ENCODE measurements at regions not wholly inside any gene's neighbourhood (a gene's known extent, or its start where the extent isn't known, plus 50 kb on each side); places are given as distances from the start of the nearest gene placed in this dataset.

- peak overlapping the region in 1 of 4 donors; percentile 40 for H3K4me3 Mint-ChIP-seq
- H3K27ac Mint-ChIP-seq, result peak overlapping the region in 2 of 3 donors; percentile 28 to 47
- H3K4me1 Mint-ChIP-seq, result no peaks in the 10 kb centered on the region
- no peaks in the 10 kb centered on the region for H3K27me3 Mint-ChIP-seq
- peaks cover 21% of the 10 kb centered on the region for H3K36me3 Mint-ChIP-seq
- no peaks in the 10 kb centered on the region for H3K9me3 Mint-ChIP-seq
Measured at GRCh38 chr4:123255971-123256370, 140.6 kb upstream of the SPRY1 start.

- no peak overlapping the region for H3K4me3 Mint-ChIP-seq
- H3K27me3 Mint-ChIP-seq, result no peaks in the 10 kb centered on the region
- H3K4me1 Mint-ChIP-seq, result no peaks in the 10 kb centered on the region
- H3K9me3 Mint-ChIP-seq, result no peaks in the 10 kb centered on the region
- H3K36me3 Mint-ChIP-seq, result peaks cover 24% of the 10 kb centered on the region
- H3K27ac Mint-ChIP-seq, result no peak overlapping the region
Measured at GRCh38 chr4:123256901-123257300, 139.7 kb upstream of the SPRY1 start.

DNA sequence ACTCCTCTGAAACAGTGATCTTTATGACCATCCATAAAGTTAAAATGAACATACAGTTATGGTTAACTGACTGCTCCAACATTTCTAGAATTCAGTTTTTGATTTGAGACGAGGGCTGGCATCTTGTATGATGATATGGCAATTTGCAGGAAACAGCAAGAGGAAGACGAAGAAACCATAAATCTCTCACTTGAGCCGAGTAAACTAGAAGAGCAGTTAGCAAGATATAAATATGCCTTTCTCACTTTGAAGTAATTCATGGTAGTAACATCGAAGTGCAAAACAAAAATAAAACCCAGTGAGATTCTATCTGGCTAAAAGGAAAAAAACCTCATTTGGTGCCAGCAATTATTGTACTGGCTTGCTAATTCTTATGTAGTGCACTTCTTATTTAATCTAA is 139.0 kb upstream of the SPRY1 start:
- Mint-ChIP-seq H3K4me3 (no peak overlapping the region), H3K36me3 (peaks cover 27% of the 10 kb centered on the region), H3K27ac (no peak overlapping the region)

DNA sequence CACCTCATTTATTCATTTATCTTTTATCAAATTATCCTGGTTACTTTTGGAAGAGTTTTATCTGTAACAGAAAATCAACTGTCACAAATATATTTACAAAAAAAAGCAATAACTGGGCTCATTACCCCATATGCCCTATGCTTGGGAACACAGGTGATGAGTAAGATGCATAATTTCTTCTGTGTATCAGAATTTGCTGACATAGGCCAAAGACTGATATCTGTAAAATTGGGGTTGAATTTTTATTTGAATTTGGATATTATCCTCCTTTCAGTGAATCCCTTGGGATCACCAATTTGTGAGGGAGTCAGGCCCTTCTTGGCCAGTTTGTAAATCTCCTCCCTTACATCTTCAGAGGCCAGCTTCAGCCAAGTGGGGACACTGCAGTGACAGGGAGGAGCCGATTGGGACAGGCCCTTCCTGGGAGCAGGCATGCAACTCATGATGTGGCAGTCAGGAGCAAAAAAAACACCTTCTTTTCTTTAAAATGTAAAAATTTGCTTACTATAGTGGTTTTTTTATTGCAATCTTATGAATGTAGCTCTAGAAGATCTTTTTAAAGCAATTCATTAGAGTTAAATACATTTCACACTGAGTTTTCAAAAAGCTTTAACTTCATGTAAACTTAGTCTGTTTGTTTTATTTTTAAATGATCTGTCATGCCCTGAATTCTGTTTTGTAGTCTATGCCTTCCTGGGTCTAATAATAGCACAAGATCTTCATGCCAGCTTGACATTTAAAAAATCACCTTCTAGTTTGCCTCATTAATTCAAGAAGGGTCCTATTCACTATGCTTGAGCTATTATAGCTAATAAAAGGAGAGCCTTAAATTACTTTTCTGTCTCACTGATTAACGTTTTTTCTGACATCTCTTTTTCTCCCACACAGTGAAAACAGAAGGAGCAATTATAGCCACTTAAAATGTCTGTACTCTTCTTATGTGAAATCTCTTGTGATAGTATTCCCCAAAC is 136.6 kb upstream of the SPRY1 start:
- H3K4me1 Mint-ChIP-seq, result no peaks in the 10 kb centered on the region
- H3K27ac Mint-ChIP-seq, result no peak overlapping the region
- no peaks in the 10 kb centered on the region for H3K27me3 Mint-ChIP-seq
- no peaks in the 10 kb centered on the region for H3K9me3 Mint-ChIP-seq
- peaks cover 30% of the 10 kb centered on the region for H3K36me3 Mint-ChIP-seq
- no peak overlapping the region for H3K4me3 Mint-ChIP-seq

More for the DNA sequence above, 139.0 kb upstream of the SPRY1 start:
- H3K27me3 Mint-ChIP-seq, result no peaks in the 10 kb centered on the region
- no peaks in the 10 kb centered on the region for H3K4me1 Mint-ChIP-seq
- no peaks in the 10 kb centered on the region for H3K9me3 Mint-ChIP-seq

GRCh38 chr4:123260653-123261052 is 135.9 kb upstream of the SPRY1 start:
- H3K4me3 Mint-ChIP-seq, result no peak overlapping the region
- no peaks in the 10 kb centered on the region for H3K9me3 Mint-ChIP-seq
- H3K27me3 Mint-ChIP-seq, result no peaks in the 10 kb centered on the region
- H3K4me1 Mint-ChIP-seq, result no peaks in the 10 kb centered on the region
- peaks cover 30% of the 10 kb centered on the region for H3K36me3 Mint-ChIP-seq
- H3K27ac Mint-ChIP-seq, result no peak overlapping the region

- Mint-ChIP-seq H3K27ac (no peak overlapping the region), H3K4me3 (no peak overlapping the region), H3K36me3 (peaks cover 28% of the 10 kb centered on the region), H3K4me1 (no peaks in the 10 kb centered on the region), H3K27me3 (no peaks in the 10 kb centered on the region), H3K9me3 (no peaks in the 10 kb centered on the region)
Measured at GRCh38 chr4:123262080-123262479, 134.5 kb upstream of the SPRY1 start.

- H3K27ac Mint-ChIP-seq, result no peak overlapping the region
- H3K4me3 Mint-ChIP-seq, result no peak overlapping the region
- no peaks in the 10 kb centered on the region for H3K4me1 Mint-ChIP-seq
- peaks cover 19% of the 10 kb centered on the region for H3K36me3 Mint-ChIP-seq
- H3K27me3 Mint-ChIP-seq, result no peaks in the 10 kb centered on the region
- H3K9me3 Mint-ChIP-seq, result no peaks in the 10 kb centered on the region
Measured at GRCh38 chr4:123265443-123265842, 131.2 kb upstream of the SPRY1 start.

GRCh38 chr4:123266221-123266620 is 130.4 kb upstream of the SPRY1 start:
- Mint-ChIP-seq H3K4me1 (no peaks in the 10 kb centered on the region), H3K4me3 (no peak overlapping the region), H3K27ac (no peak overlapping the region), H3K27me3 (no peaks in the 10 kb centered on the region), H3K36me3 (peaks cover 18% of the 10 kb centered on the region), H3K9me3 (no peaks in the 10 kb centered on the region)

DNA sequence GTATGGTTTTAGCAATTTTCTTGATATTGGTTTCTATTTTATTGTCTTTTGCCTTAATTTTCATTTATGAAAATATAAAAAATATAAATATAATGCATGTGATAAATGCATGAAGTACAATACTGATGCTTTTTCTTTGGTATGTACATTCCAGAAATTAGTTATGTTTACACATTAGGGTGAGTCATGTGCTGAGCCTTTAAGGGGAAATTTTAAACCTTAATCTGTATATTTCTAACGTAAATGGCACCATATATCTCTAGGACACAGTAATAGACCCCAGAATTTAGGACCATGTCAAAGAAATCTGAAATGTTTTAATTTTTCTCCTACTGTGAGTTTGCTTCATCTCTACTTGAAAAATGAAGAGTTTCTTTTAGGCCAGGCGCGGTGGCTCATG is 117.8 kb upstream of the SPRY1 start:
- H3K27ac Mint-ChIP-seq, result no peak overlapping the region
- H3K36me3 Mint-ChIP-seq, result peaks cover 8% of the 10 kb centered on the region
- H3K4me3 Mint-ChIP-seq, result no peak overlapping the region
- H3K9me3 Mint-ChIP-seq, result peaks cover 0 to 5% (median 2%) of the 10 kb centered on the region in 3 donors
- no peaks in the 10 kb centered on the region for H3K4me1 Mint-ChIP-seq
- no peaks in the 10 kb centered on the region for H3K27me3 Mint-ChIP-seq

DNA sequence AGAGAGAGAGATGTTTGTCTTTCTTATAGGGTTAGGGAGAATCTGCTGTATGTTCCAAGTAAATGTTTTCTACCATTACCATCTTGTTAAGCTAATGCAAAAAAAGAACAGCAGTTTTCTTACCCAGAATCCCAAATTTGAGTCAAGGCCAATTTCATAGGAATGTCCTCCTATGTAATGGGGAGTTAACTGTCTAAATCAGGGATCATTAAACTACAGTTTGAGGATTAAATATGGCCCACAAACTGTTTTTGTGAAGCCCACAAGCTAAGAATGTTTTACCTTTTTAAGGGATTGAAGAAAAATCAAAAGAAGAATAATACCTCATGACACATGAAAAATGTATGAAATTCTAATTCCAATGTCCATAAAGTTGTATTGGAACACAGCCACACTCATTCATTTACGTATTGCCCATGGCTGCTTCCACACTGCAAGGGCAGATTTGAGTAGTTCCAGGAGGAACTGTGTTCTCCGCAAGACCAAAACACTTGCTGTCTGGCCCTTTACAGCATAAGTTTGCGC is 113.2 kb upstream of the SPRY1 start:
- Mint-ChIP-seq H3K4me1 (peaks cover 4 to 5% (median 4%) of the 10 kb centered on the region in 3 donors), H3K36me3 (peaks cover 16% of the 10 kb centered on the region), H3K9me3 (peaks cover 5 to 7% (median 6%) of the 10 kb centered on the region in 3 donors), H3K27me3 (no peaks in the 10 kb centered on the region), H3K4me3 (no peak overlapping the region), H3K27ac (no peak overlapping the region)

DNA sequence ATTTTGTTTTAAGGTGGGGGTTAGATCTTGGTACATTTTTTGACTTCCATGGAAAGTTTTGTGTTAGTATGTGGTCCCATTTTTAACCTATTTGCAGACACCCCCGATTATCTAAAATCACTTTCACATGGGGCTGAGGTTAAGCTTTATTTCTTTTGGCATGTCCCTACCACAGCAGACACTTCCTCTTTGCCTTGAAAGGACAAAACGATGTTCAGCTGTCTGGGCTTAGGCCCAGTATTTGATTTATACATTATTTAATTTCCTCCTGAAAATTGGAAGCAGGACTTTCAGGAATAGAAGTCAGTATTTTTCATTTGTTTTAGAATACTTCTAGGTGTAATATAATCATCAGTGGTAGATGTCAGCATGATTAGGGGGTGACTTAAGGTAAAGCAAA is 112.4 kb upstream of the SPRY1 start:
- H3K36me3 Mint-ChIP-seq, result peaks cover 16% of the 10 kb centered on the region
- no peak overlapping the region for H3K4me3 Mint-ChIP-seq
- peaks cover 5 to 14% (median 6%) of the 10 kb centered on the region in 3 donors for H3K9me3 Mint-ChIP-seq
- no peaks in the 10 kb centered on the region for H3K27me3 Mint-ChIP-seq
- peaks cover 4 to 6% (median 4%) of the 10 kb centered on the region in 3 donors for H3K4me1 Mint-ChIP-seq
- H3K27ac Mint-ChIP-seq, result no peak overlapping the region

GRCh38 chr4:123286903-123287466 is 109.6 kb upstream of the SPRY1 start:
- peaks cover 26% of the 10 kb centered on the region for H3K36me3 Mint-ChIP-seq
- H3K4me3 Mint-ChIP-seq, result no peak overlapping the region
- H3K4me1 Mint-ChIP-seq, result peaks cover 4 to 6% (median 4%) of the 10 kb centered on the region in 3 donors
- peaks cover 7 to 35% (median 24%) of the 10 kb centered on the region in 3 donors for H3K9me3 Mint-ChIP-seq
- no peak overlapping the region for H3K27ac Mint-ChIP-seq
- no peaks in the 10 kb centered on the region for H3K27me3 Mint-ChIP-seq

DNA sequence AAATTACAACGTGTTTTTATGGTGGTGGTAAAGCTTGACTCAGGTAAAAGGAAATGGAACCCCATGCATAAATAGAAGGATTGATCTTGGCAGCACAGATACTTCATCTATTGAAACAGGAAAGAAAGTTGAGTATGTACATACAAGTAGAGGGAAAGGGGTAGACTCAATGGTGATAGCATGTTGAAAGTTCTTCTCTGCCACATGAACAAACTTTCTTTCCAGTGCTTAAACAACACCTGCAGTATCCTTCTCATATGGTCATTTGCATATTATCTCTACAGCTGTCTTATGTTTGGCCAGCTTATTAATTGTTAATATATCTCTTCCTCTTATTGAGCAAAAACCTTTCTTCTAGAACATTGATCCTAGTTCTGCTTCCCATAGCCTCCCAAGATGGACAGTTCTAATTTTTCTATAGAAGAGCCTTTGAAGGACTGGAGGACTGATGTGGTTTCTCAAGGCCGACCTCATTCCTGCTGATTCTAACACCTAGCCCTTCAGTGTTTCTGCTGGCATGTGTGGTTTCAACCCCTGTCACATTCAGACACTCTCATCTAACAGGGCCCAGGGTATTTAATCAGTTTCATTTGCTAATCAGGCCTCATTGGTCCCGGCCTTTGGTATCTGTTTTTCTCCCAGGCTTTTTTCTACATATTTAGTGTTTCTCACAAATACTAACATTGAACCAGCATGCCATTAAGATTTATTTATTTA is 108.1 kb upstream of the SPRY1 start:
- Mint-ChIP-seq H3K4me1 (peaks cover 4 to 6% (median 4%) of the 10 kb centered on the region in 3 donors), H3K36me3 (peaks cover 29% of the 10 kb centered on the region), H3K27me3 (no peaks in the 10 kb centered on the region), H3K4me3 (no peak overlapping the region), H3K27ac (peak overlapping the region in 1 of 3 donors; percentile 13), H3K9me3 (peaks cover 7 to 37% (median 27%) of the 10 kb centered on the region in 3 donors)

DNA sequence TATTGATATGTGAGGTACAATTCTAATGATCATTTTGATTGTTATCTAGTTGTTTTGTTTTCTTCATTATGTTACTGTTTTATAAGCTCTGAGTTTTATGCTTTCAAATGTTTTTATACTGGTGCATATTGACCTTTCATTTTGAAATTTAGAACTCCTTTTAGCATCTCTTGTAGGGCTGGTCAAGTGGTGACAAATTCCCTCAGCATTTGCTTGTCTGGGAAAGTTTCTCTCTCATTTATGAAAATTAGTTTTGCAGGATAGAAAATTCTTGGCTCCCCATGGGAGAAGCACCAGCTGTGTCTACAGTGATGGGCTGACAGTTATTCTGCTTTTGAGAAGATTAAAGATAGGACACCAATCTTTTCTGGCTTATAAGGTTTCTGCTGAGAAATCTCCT is 105.3 kb upstream of the SPRY1 start:
- Mint-ChIP-seq H3K4me3 (no peak overlapping the region), H3K27me3 (no peaks in the 10 kb centered on the region), H3K27ac (no peak overlapping the region), H3K36me3 (peaks cover 24% of the 10 kb centered on the region), H3K9me3 (peaks cover 7 to 37% (median 27%) of the 10 kb centered on the region in 3 donors), H3K4me1 (peaks cover 4 to 6% (median 4%) of the 10 kb centered on the region in 3 donors)

- Mint-ChIP-seq H3K27ac (no peak overlapping the region), H3K9me3 (peaks cover 0 to 2% (median 0%) of the 10 kb centered on the region in 3 donors), H3K27me3 (no peaks in the 10 kb centered on the region), H3K4me3 (no peak overlapping the region), H3K4me1 (peaks cover 0 to 3% (median 0%) of the 10 kb centered on the region in 3 donors), H3K36me3 (peaks cover 7% of the 10 kb centered on the region)
Measured at GRCh38 chr4:123297836-123298235, 98.8 kb upstream of the SPRY1 start.
